Cardiac muscle cell (in vitro differentiated cells and primary cell): ENCODE measurements at regions not wholly inside any gene's neighbourhood (a gene's known extent, or its start where the extent isn't known, plus 50 kb on each side); places are given as distances from the start of the nearest gene placed in this dataset.

Experiments used
- DNase-seq, 2 donors: peaks; one replicate each; pipeline versions ENCODE4 v3.0.0 to v3.0.0-alpha.2; 2010 to 2017; ENCODE audit warnings: low read depth in 1 of 2, low spot score in 1 of 2
- H3K27ac ChIP-seq: fragments of 200-600 bp; sonication (generic); 2 replicates; pipeline ENCODE4 v1.5.1; 2016
- H3K27me3 ChIP-seq: fragments of 200-600 bp; sonication (generic); 2 replicates; pipeline ENCODE4 v1.6.0; 2016; ENCODE audit warnings: control low read depth
- H3K36me3 ChIP-seq: fragments of 200-600 bp; sonication (generic); 2 replicates; pipeline ENCODE4 v1.5.1; 2016; ENCODE audit warnings: control low read depth
- H3K4me1 ChIP-seq: fragments of 200-600 bp; sonication (generic); 2 replicates; pipeline ENCODE4 v1.8.1; 2017; ENCODE audit warnings: low read depth, mild to moderate bottlenecking, mixed run types
- H3K4me3 ChIP-seq: fragments of 200-600 bp; sonication (generic); 2 replicates; pipeline ENCODE4 v1.5.1; 2016; ENCODE audit warnings: mild to moderate bottlenecking
- H3K9me3 ChIP-seq: fragments of 200-600 bp; sonication (generic); 2 replicates; pipeline ENCODE4 v1.5.1; 2017; ENCODE audit warnings: low read depth, mild to moderate bottlenecking, control low read depth
- TF ChIP-seq, protein P1 (sequence below): IDR thresholded peaks from 2 replicates; pipeline ENCODE4 v1.5.1; 2012; ENCODE audit warnings: low read depth, mild to moderate bottlenecking, low read length

DNA sequence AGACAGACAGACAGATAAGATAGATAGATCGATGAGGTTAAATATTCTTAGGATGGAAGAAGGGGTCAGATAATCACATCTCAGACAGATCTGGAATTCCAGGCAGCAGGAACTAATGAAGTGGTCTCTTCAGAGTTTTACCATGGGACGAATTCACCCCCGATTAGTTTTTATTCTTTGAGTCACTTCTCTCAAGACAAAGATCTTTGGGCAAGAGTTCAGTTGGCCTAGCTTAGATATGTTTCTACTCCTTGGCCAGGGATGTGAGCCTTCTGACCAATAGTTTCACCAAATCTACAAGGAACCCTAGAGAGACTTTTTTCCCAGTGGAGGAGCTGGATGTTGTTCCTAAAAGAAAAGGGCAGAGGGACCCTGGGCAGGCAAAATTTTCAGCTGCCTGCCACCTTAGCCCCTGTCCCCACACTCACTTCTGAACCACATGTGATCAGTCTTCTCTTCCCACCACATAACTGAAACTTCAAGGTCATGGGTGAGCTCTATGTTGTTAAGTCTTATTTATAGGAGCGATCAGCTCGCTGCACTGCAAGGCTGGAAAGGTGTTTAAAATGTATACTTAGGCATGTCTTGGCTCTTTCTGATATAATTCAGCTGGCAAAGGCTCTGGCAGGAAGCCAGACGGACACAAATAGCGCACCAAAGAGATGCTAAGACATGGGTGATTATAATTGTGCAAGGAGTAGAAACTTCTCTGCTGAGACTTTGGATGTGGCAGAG lies 132.9 kb downstream of the PALM2AKAP2 start:
- peak; percentile 40 to 42 for DNase-seq
- Histone ChIP-seq H3K27ac (peak overlapping the region; percentile 72), H3K9me3 (no peaks in the 10 kb centered on the region), H3K4me3 (no peak overlapping the region), H3K27me3 (no peaks in the 10 kb centered on the region), H3K36me3 (no peaks in the 10 kb centered on the region), H3K4me1 (peaks cover 31% of the 10 kb centered on the region)
- TF ChIP-seq, protein P1, sequence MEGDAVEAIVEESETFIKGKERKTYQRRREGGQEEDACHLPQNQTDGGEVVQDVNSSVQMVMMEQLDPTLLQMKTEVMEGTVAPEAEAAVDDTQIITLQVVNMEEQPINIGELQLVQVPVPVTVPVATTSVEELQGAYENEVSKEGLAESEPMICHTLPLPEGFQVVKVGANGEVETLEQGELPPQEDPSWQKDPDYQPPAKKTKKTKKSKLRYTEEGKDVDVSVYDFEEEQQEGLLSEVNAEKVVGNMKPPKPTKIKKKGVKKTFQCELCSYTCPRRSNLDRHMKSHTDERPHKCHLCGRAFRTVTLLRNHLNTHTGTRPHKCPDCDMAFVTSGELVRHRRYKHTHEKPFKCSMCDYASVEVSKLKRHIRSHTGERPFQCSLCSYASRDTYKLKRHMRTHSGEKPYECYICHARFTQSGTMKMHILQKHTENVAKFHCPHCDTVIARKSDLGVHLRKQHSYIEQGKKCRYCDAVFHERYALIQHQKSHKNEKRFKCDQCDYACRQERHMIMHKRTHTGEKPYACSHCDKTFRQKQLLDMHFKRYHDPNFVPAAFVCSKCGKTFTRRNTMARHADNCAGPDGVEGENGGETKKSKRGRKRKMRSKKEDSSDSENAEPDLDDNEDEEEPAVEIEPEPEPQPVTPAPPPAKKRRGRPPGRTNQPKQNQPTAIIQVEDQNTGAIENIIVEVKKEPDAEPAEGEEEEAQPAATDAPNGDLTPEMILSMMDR, result no peak

DNA sequence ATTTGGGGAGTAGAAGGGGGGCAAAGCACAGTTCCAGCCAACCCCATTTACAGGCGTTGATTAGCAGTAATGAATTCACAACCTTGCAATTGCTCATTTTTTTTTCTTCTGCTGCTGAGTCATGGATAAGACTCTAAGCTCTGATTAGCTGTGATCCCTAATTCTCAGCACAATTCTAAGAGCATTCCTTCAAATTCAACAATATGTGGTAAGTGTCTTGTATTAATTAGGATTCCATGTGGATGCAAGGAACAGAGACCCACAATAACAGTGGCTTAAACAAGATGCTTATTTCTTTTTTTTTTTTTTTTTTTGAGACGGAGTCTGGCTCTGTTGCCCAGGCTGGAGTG lies 133.4 kb downstream of the PALM2AKAP2 start:
- H3K9me3 ChIP-seq, result no peaks in the 10 kb centered on the region
- H3K36me3 ChIP-seq, result no peaks in the 10 kb centered on the region
- peak overlapping the region; percentile 72 for H3K27ac ChIP-seq
- TF ChIP-seq, protein P1, result no peak
- peaks cover 33% of the 10 kb centered on the region for H3K4me1 ChIP-seq
- H3K27me3 ChIP-seq, result no peaks in the 10 kb centered on the region
- peak in 1 of 2 donors; percentile 40 for DNase-seq
- no peak overlapping the region for H3K4me3 ChIP-seq

DNA sequence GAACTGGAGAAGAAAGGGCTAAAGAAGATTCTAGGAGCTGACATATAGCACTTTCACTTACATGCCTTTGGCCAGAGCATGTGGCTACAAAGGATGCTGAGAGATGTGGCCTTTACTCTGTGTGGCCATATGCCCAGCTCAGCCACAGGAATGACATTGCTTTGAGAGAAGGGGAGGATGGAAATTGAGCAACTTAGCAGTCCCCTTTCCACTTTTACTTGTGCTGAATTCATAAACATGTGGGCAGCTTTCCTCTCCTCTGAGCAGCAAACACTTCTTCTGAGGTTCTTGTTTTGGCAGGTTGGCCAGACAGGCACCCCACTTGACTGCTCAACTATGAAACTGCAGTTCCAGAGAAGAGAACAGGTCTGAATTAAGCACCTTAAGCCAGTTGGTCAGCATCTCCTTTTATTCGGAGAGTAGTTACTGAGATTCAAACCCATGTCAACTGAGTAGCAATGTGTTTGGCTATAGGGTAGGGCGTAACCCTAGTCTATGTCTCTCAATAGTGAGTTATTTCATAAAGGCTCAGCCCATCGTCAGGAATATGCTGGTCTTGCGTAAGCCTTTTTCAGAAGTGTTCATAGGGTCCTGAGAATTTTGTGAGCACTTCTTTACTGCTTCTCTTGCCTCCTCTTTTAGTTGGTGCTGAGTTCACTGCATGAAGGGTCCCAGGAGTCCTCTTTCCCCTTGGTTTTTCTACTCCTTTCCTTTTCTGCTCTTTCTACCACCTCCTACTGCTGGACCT lies 134.5 kb downstream of the PALM2AKAP2 start:
- Histone ChIP-seq H3K27ac (no peak overlapping the region), H3K4me1 (peaks cover 33% of the 10 kb centered on the region), H3K4me3 (no peak overlapping the region), H3K36me3 (no peaks in the 10 kb centered on the region), H3K27me3 (no peaks in the 10 kb centered on the region), H3K9me3 (no peaks in the 10 kb centered on the region)
- TF ChIP-seq, protein P1, result no peak
- DNase-seq, result peak in 1 of 2 donors; percentile 97

DNA sequence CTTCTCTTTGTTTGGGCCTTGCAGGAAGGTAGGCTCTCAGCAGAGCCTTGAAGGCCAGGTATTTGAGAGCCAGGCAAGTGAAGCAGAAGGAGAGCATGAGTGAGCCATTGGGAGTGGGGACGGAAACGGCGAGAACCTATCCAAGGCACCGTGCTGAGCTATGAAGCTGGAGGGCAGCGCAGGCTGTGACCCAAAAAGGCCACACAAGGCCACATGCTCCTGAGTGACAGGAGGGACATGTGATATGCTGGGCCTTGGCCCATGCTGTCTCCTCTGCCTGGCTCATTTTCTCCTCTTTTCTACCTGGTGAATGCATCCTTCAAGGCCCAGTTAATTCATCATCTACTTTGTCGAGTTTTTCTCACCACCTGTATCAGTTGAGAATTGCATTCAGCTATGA lies 136.3 kb downstream of the PALM2AKAP2 start:
- no peaks in the 10 kb centered on the region for H3K9me3 ChIP-seq
- no peaks in the 10 kb centered on the region for H3K27me3 ChIP-seq
- no peak overlapping the region for H3K27ac ChIP-seq
- no peaks in the 10 kb centered on the region for H3K36me3 ChIP-seq
- H3K4me3 ChIP-seq, result no peak overlapping the region
- DNase-seq, result no peak
- peaks cover 21% of the 10 kb centered on the region for H3K4me1 ChIP-seq
- TF ChIP-seq, protein P1, result no peak

DNA sequence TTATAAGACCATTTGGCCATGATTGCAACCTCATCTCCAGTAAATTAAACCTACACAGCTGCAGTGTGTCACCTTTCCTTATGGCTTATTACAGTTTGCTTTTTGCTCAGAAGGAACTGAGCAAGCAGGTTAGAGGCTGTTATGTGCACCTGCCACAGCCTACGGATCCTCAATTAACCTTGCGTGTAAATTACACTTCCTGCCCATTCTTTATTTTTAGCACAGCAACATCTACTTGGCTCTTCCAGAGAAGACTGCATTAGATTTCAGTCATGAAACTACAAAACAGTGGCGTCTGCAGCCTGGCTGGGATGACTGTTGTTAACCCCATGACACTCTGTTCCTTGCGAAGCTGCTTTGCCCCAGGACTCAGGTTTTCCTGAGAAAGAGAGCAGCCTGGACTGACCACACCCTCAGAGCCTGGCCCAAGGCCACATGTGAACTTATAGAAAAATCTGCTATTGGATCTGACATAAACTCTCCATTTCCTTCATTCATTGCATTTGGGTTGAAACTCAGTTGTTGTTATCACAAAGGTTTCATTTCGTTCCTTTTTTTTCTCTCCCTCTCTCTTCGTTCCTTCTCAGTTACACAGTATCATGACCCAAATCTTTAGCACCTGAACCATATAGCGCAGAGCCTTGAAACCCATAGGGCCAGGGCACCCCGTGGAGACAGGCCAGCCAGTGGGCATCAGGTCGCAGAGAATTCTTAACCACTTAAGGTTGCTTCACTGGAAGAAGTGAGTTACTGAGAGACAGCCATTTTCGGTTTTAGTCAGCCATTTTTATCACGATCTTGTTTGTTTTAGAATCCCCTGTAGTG lies 138.6 kb downstream of the PALM2AKAP2 start:
- TF ChIP-seq, protein P1, result no peak
- Histone ChIP-seq H3K27me3 (no peaks in the 10 kb centered on the region), H3K27ac (peak overlapping the region; percentile 60), H3K9me3 (no peaks in the 10 kb centered on the region), H3K4me1 (peaks cover 7% of the 10 kb centered on the region), H3K4me3 (no peak overlapping the region), H3K36me3 (no peaks in the 10 kb centered on the region)
- DNase-seq, result no peak
